Endothelial cell of umbilical vein (primary cell): ENCODE measurements at regions not wholly inside any gene's neighbourhood (a gene's known extent, or its start where the extent isn't known, plus 50 kb on each side); places are given as distances from the start of the nearest gene placed in this dataset.

Experiments used
- BruUV-seq: library from RNA; stranded (reverse); fragments of 400-500 nt; replicated peaks from 2 replicates; lab custom pipeline; 2021; lab: Mats Ljungman, UMichigan
- CTCF ChIA-PET: fragments of 300-600, 350-600 bp; sonication (Branson Sonifier 250); formaldehyde crosslinking; loops from one replicate; lab custom pipeline; 2021; ENCODE audit warnings: antibody characterized with exemption, inconsistent platforms; lab: Charles Lee
- POLR2A ChIA-PET: fragments of 300-600, 350-600 bp; sonication (Branson Sonifier 250); formaldehyde crosslinking; loops from one replicate; lab custom pipeline; 2021; ENCODE audit warnings: antibody characterized with exemption, inconsistent platforms; lab: Charles Lee
- DNase-seq: peaks from one replicate; pipeline ENCODE4 v3.0.0-alpha.2; 2011; ENCODE audit warnings: low read depth, low spot score
- FAIRE-seq: peaks from 2 replicates; lab custom pipeline; 2011; peaks lifted over from hg19 to GRCh38; lab: Jason Lieb, UNC
- H2AFZ ChIP-seq: 2 replicates; pipeline ENCODE4 v1.6.0; 2012; ENCODE audit warnings: low read depth, low read length, control low read depth, inconsistent platforms
- H3K27ac ChIP-seq: 2 replicates; pipeline ENCODE4 v1.5.1; 2011; ENCODE audit warnings: low read depth, mild to moderate bottlenecking, control low read depth, low read length, moderate library complexity; ENCODE audit not compliant: insufficient read depth
- H3K27me3 ChIP-seq, 2 experiments: 2 replicates each; pipeline versions ENCODE4 v1.6.0 to v1.6.1; 2011; ENCODE audit warnings: low read length in 2 of 2, mixed read lengths in 1 of 2; ENCODE audit not compliant: control insufficient read depth in 2 of 2, insufficient read depth in 2 of 2
- H3K36me3 ChIP-seq, 2 experiments: 2 replicates in 1 of 2; 3 replicates in 1 of 2; pipeline ENCODE4 v1.5.1; 2011; ENCODE audit warnings: low read length in 2 of 2, mild to moderate bottlenecking in 1 of 2, moderate library complexity in 1 of 2; ENCODE audit not compliant: control insufficient read depth in 2 of 2, insufficient read depth in 2 of 2; ENCODE audit errors: extremely low read depth in 1 of 2
- H3K4me1 ChIP-seq: 3 replicates; pipeline ENCODE4 v1.5.1; 2011; ENCODE audit warnings: mild to moderate bottlenecking, low read length; ENCODE audit not compliant: control insufficient read depth, insufficient read depth; ENCODE audit errors: extremely low read depth
- H3K4me2 ChIP-seq: 2 replicates; pipeline ENCODE4 v1.6.1; 2011; ENCODE audit warnings: low read length, control low read depth, mixed read lengths; ENCODE audit not compliant: insufficient read depth
- H3K4me3 ChIP-seq, 3 experiments: fragments of 200-600 bp in 1 of 3; sonication (generic), shearing (Covaris generic) in 1 of 3; replicated peaks in 1 of 3; 2 replicates each; pipeline ENCODE4 v1.5.1; 2011 to 2016; ENCODE audit warnings: control low read depth in 3 of 3, low read length in 3 of 3, mild to moderate bottlenecking in 2 of 3, inconsistent platforms in 1 of 3, low read depth in 1 of 3, moderate library complexity in 1 of 3; ENCODE audit not compliant: insufficient read depth in 1 of 3
- H3K79me2 ChIP-seq: 2 replicates; pipeline ENCODE4 v1.6.0; 2012; ENCODE audit warnings: low read length, inconsistent platforms; ENCODE audit not compliant: control insufficient read depth, insufficient read depth
- H3K9ac ChIP-seq: replicated peaks from 2 replicates; pipeline ENCODE3; 2011; ENCODE audit warnings: low read length, control low read depth; ENCODE audit not compliant: insufficient read depth; ENCODE audit errors: extremely low read depth
- H3K9me1 ChIP-seq: replicated peaks from 3 replicates; pipeline ENCODE4 v1.6.0; 2011; ENCODE audit warnings: mild to moderate bottlenecking, low read length; ENCODE audit not compliant: control insufficient read depth, insufficient read depth; ENCODE audit errors: extremely low read depth
- H3K9me3 ChIP-seq: replicated peaks from 2 replicates; pipeline ENCODE4 v1.5.1; 2012; ENCODE audit warnings: low read length, inconsistent platforms; ENCODE audit not compliant: control insufficient read depth, insufficient read depth
- H4K20me1 ChIP-seq: replicated peaks from 2 replicates; pipeline ENCODE3; 2011; ENCODE audit warnings: mild to moderate bottlenecking, low read length; ENCODE audit not compliant: control insufficient read depth, insufficient read depth; ENCODE audit errors: extremely low read depth
- CTCF ChIP-seq, 2 donors: IDR thresholded peaks; 1 replicate in 1 of 2; 2 replicates in 1 of 2; pipeline ENCODE4 v1.5.1; 2011; ENCODE audit warnings: low read length in 2 of 2, mild to moderate bottlenecking in 2 of 2, moderate library complexity in 2 of 2, control low read depth in 1 of 2, inconsistent platforms in 1 of 2, low read depth in 1 of 2; ENCODE audit not compliant: insufficient read depth in 1 of 2; ENCODE audit errors: extremely low read depth in 1 of 2
- EZH2 ChIP-seq: IDR thresholded peaks from 2 replicates; pipeline ENCODE4 v1.6.1; 2012; ENCODE audit warnings: borderline replicate concordance, low read depth, mild to moderate bottlenecking, moderate library complexity, low read length, inconsistent platforms; ENCODE audit not compliant: severe bottlenecking
- FOS ChIP-seq: IDR thresholded peaks from 2 replicates; pipeline ENCODE4 v1.6.1; 2011; ENCODE audit warnings: mild to moderate bottlenecking, low read length, moderate library complexity, borderline replicate concordance; ENCODE audit not compliant: insufficient read depth
- GATA2 ChIP-seq: IDR thresholded peaks from 2 replicates; pipeline ENCODE4 v1.7.0; 2011; ENCODE audit warnings: low read depth, mild to moderate bottlenecking, moderate library complexity, mixed read lengths, low read length; ENCODE audit not compliant: insufficient read length, insufficient read depth
- JUN ChIP-seq: IDR thresholded peaks from 2 replicates; pipeline ENCODE4 v1.6.1; 2011; ENCODE audit warnings: borderline replicate concordance, low read depth; ENCODE audit not compliant: insufficient read length, insufficient read depth
- MAX ChIP-seq: IDR thresholded peaks from 2 replicates; pipeline ENCODE4 v1.6.1; 2011; ENCODE audit not compliant: insufficient read depth, insufficient read length
- MYC ChIP-seq: IDR thresholded peaks from one replicate; pipeline ENCODE4 v1.6.1; 2011; ENCODE audit warnings: mild to moderate bottlenecking, low read depth, low read length
- POLR2A ChIP-seq: IDR thresholded peaks from 2 replicates; pipeline ENCODE4 v1.6.1; 2012; ENCODE audit warnings: low read depth, mild to moderate bottlenecking, control low read depth, low read length
- POLR2AphosphoS5 ChIP-seq: IDR thresholded peaks from 2 replicates; pipeline ENCODE4 v1.6.1; 2012; ENCODE audit warnings: low read depth, mild to moderate bottlenecking, control low read depth, low read length, moderate library complexity; ENCODE audit not compliant: insufficient read depth
- dilution Hi-C: fragments of 300-500 bp; cut with MboI; formaldehyde crosslinking; loops from one replicate; pipeline ENCODE4 v1.15.0; 2019; ENCODE audit warnings: low sequenced_read_pairs; ENCODE audit not compliant: extremely low pct_ligation_motif_present
- intact Hi-C: fragments of 100-400 bp; cut with micrococcal nuclease; formaldehyde crosslinking; loops from one replicate; pipeline ENCODE4 v1.10.0; 2022

GRCh38 chr11:70568814-70569617 is 170.7 kb downstream of the CTTN start:
- Histone ChIP-seq H3K36me3 (no peaks in the 10 kb centered on the region), H4K20me1 (no peaks in the 10 kb centered on the region), H3K27me3 (no peaks in the 10 kb centered on the region), H3K79me2 (no peaks in the 10 kb centered on the region), H3K27ac (no peak overlapping the region), H3K4me2 (no peak overlapping the region), H3K9me1 (no peaks in the 10 kb centered on the region), H2AFZ (no peak overlapping the region), H3K9ac (no peak overlapping the region), H3K4me3 (no peak overlapping the region), H3K9me3 (no peaks in the 10 kb centered on the region), H3K4me1 (no peaks in the 10 kb centered on the region)
- ChIA-PET CTCF (no interaction called here), POLR2A (no interaction called here)
- intact Hi-C loops (no loop called here), dilution Hi-C loops (no loop called here)
- no peak for FAIRE-seq
- no peak for DNase-seq
- TF ChIP-seq POLR2AphosphoS5 = no peak
- TF ChIP-seq CTCF (IDR thresholded peaks at IDR 0.05; ENCODE audit: extremely low read depth in 1 of 2, insufficient read depth in 1 of 2, low read depth in 1 of 2, low read length in 2 of 2) = no peak
- TF ChIP-seq JUN = no peak
- no peak for TF ChIP-seq EZH2
- no peak for TF ChIP-seq FOS
- no peak for TF ChIP-seq MAX
- TF ChIP-seq GATA2 = no peak
- no peak for TF ChIP-seq POLR2A
- no peak for TF ChIP-seq MYC
- no TSS peak for BruUV-seq
